COLO668 (cell line): ENCODE measurements at regions not wholly inside any gene's neighbourhood (a gene's known extent, or its start where the extent isn't known, plus 50 kb on each side); places are given as distances from the start of the nearest gene placed in this dataset.

Experiments used
- DNase-seq: peaks from one replicate; lab custom pipeline; 2025; ENCODE audit not compliant: unreplicated experiment; lab: John Stamatoyannopoulos, UW

DNA sequence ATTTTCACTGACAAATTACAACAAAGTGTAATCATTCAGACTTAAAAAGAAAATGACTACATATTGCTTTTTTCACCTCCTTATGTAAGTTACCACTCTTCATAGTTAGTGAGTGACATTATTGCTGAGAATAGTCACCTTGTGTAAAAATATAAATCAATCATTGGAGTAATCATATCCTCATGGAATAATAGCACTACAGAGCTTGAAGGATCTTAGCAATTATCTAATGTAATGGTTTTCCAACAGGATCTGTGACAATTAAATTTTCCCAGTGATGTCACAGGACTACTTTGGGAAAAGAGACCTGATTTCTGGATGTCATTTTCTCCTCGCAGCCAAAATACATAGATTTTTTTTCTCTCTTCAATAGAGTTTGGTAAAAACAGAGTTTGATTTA is 833.0 kb upstream of the PCDH9 start:
- DNase-seq, result no peak

DNA sequence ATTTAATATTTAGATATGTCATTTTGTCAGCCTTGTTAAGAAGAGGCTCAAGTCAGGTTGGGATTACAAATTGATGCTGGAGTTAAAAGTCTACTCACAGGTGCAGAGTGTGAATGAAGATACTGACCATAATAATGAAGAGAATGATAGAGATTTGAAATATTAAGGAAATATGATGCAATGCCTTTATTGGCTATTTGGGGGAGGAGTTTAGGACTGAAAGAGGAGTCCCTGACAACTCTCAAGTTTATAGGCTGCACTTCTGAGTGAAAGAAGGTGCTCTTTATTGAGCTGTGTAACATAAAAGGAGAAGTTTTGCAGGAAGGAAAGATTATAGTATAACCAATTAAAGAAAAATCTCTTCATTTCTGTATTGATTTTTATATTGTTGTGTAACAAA is 827.7 kb upstream of the PCDH9 start:
- DNase-seq, result no peak

DNA sequence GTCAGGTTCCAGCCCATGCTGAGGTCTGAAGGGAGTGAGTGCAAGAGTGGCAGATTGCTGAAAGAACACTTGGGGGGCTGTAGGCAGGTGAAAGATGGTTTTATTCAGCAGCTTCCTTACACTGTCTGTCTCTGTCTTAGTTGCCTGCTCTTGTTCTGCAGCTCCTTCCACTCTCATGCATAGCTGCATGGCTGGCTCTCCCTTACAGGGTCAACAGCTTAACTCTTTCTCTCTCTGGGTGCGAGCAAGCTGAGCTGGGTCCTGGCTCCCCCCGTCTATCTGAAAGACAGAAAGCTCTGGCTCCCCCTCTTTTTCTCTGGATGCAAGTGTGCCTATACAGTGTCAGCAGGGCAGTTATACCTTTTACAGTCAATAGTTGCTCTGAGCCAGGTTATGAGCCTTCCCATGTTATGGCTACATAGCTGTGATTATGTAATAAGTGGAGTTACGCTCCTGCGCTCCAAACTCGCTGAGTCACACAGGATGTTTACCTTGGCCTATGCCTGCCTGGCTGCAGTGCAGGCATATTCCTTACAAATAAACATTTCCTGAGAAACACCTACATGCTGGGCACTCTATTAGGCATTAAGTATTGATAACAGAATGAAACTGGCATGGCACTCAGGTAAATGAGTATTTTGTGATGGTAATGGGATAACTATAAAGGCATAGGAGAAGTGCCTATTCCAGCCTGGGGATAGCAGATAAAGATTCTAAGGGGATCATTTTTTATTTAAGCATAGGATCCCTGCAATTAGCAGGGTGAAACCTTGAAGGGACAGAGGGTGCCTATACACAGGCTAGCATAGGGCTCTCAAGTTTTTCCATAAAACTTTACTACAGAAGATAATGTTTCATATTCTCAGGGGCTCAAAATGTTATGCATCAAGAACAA is 826.9 kb upstream of the PCDH9 start:
- DNase-seq, result peak; percentile 60

DNA sequence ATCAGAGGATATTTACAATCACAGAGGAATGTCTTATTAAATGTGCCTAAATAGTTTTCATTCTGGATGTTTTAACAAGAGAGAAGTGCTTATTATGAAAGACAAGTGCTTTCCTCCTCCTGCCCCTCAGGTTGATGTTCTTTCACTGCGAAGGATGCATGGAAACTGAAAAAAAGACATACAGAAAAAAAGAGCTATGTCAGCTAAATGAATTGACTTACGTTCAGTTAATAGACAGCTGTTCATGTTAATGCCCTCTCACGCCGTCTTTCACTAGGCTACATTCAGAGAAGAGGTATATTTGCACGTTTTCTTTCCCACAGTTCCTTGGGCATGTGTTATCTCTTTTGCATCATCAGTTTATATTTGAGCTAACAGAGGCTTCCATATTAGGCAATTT is 821.8 kb upstream of the PCDH9 start:
- no peak for DNase-seq

GRCh38 chr13:68050761-68051160 is 820.6 kb upstream of the PCDH9 start:
- DNase-seq, result no peak

- no peak for DNase-seq
These were observed 818.7 kb upstream of the PCDH9 start for GRCh38 chr13:68048802-68049359.

GRCh38 chr13:68047889-68048288 is 817.8 kb upstream of the PCDH9 start:
- DNase-seq, result no peak

GRCh38 chr13:68046903-68047302 is 816.8 kb upstream of the PCDH9 start:
- no peak for DNase-seq

- DNase-seq, result no peak
These were observed 800.1 kb upstream of the PCDH9 start for GRCh38 chr13:68030152-68030809.

DNA sequence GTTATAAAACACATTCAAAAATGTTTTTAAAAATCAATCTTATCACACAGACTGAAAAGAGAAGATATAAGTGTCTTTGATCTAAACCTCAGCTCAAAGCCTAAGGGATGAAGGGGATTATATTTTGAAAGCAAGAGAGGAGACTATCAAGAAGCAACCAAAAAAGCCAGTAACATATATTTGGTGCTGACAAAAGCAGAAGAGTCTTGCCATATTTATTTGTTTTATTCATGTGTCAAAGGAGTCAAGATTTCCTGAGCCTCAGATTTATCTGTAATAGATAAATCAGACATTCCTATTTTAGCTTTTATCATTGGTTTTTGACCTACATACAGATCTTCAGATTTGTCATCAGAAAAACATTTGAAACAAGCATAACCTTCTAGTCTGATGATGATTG is 798.6 kb upstream of the PCDH9 start:
- DNase-seq, result no peak

DNA sequence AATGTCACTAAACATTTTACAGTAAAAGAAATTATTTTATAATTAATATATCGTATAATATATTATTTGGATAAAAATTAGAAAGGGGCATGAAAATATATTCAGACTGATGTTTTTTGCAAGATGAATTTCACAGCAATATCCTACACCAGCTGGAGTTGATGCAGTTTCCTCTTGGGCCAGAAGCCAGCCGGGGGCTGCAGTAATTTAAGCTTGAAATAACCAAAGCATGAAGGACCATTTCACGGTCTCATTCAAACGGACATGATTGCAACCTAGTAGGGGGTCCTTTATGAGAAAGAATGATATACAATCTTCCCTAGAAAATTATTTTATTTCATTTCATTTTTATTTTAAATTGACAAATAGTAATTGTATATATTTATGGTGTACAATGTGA is 797.2 kb upstream of the PCDH9 start:
- DNase-seq, result no peak

DNA sequence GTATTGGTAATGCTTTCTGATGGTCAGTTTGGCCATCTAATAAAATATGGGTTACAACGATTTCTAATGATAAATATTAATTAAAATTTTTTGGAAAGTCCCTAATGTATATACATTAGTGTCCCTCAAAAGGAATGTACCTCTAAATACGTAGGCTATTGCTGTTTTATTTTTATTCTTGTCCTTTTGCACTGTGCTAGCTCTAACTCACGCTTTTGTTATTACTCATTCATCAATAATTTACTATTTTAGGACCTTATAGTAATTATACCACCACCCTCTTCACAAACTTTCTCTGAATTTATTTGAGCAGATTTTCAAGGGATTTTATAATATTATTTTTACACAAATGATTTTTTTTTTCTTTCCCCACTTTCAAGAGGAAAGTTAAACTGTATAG is 795.9 kb upstream of the PCDH9 start:
- DNase-seq, result no peak

DNA sequence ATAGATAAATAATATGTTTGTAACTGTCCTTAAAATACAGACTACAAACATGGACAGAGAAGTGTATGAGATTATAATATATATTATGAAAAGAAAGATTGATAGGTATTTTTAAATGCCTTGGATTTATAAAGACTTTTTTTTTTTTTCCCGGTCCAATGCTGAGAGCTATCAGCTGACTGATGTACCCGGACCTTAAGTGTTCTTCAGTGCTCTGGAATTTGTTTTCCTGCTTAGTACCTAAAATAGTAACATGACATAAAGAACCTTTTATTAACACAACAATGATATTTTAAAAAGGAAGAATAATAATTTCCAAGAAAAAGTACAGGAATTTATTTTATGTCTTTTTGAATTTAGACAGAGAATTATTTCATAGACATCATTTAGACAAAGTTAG is 795.5 kb upstream of the PCDH9 start:
- DNase-seq, result no peak

GRCh38 chr13:68023838-68024581 is 793.9 kb upstream of the PCDH9 start:
- peak; percentile 25 for DNase-seq

GRCh38 chr13:68019901-68020300 is 789.8 kb upstream of the PCDH9 start:
- no peak for DNase-seq

DNA sequence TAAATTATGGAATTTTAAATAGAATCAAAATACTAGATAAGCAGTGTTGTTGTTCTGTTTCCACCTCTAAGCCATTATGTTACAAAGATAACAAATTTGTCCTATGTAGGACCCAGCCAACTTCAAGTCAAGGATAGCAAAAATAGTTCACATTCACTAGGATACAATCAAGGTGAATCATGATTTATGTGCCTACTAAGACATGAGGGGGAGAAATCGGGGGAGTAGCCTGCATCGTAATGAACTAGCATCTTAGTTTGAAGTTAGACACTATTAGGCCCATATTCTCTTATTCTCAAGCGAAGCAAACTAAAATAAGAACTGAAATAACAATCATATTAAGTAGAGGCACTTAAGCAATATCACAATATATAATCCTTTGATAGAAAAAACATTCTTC is 779.4 kb upstream of the PCDH9 start:
- no peak for DNase-seq

DNA sequence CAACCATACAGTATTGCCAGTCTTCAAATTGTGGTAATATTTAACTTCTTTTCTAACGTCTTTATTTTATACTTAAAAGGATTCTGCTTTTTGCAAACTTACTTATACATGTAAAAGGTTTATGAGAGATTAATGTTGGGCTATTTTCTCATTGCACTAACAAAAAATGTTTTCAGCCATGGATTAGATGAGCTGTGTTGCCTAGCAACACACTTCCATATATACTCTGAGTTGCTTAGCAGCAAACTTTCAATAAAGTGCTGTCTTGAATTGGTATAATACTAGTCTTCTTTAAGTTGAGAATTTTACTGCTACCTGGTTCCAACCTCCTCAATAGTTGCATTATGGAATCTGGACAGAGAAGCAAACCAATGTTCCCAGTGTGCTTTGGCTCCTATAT is 777.4 kb upstream of the PCDH9 start:
- DNase-seq, result no peak

DNA sequence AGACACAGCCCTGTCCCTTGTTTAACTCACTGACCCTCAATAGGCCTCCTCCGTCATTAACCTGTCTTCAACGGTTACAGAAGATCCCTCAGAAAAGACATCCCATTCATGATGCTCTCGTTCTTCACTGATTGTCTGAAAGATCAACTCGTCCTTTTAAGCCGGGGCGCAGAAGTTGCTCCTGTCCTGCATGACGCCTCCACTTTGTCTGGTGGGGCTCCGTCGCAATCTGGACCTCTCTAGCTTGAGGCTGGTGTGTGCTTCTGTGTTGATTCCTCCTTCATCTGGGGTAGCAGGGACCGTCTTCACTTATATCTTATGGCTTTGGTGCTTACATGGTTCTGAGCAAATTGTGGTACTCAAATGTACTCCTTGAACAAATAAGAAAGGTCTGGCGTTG is 766.0 kb upstream of the PCDH9 start:
- DNase-seq, result no peak

DNA sequence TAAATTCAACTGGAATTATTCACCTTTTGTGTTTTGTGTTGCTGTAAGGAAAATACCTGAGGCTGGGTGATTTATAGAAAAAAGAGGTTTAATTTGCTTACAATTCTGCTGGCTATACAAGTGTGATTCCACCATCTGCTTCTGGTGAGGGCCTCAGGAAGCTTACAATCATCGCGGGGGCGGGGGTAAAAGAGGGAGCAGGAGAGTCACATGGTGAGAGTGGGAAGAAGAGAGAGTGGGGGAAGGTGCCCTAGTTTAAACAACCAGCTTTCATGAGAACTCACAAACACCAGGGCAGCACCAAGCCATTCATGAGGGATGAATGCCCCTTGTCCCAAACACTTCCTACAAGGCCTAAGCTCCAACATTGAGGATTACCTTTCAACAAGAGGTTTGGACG is 760.7 kb upstream of the PCDH9 start:
- DNase-seq, result no peak

DNA sequence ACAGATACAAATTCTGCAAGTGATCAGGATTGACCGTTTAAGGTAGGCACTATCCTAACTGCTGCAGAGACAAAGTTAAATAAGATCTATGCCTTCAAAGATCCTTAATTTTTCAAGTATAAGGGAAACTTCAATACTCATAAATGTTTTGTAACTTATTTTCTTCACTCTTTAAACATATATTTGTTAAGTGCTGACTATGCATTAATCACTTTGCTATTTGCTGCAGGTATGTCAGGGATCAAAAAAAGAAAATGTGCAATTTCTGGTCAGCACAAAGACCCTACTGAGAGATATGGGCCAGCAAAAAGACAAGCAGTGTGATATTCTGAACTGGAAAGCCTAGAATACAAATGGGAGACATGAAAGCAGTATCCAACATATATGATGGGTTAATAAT is 756.1 kb upstream of the PCDH9 start:
- DNase-seq, result no peak

GRCh38 chr13:67977066-67977465 is 746.9 kb upstream of the PCDH9 start:
- DNase-seq, result no peak

- DNase-seq, result no peak
These were observed 741.2 kb upstream of the PCDH9 start for GRCh38 chr13:67971291-67971690.
